Immature natural killer cell (primary cell): ENCODE measurements at regions not wholly inside any gene's neighbourhood (a gene's known extent, or its start where the extent isn't known, plus 50 kb on each side); places are given as distances from the start of the nearest gene placed in this dataset.

ENCODE experiments used
- DNase-seq, 3 donors: peaks; one replicate each; pipeline ENCODE4 v3.0.0; 2022; ENCODE audit warnings: mixed read lengths in 1 of 3
- H3K27ac Mint-ChIP-seq, 6 donors: one replicate each; pipeline ENCODE4 v1.8.0; 2020; ENCODE audit warnings: mixed read lengths in 6 of 6, mild to moderate bottlenecking in 5 of 6, inconsistent platforms in 4 of 6, moderate library complexity in 3 of 6
- H3K27me3 Mint-ChIP-seq, 3 donors: one replicate each; pipeline ENCODE4 v1.8.0; 2020 to 2021; ENCODE audit warnings: low read depth in 3 of 3, mild to moderate bottlenecking in 3 of 3, mixed read lengths in 3 of 3, moderate library complexity in 3 of 3, inconsistent platforms in 1 of 3
- H3K36me3 Mint-ChIP-seq, 3 donors: one replicate each; pipeline ENCODE4 v1.8.0; 2020; ENCODE audit warnings: mixed read lengths in 3 of 3, inconsistent platforms in 2 of 3, mild to moderate bottlenecking in 2 of 3
- H3K4me1 Mint-ChIP-seq, 2 donors: one replicate each; pipeline ENCODE4 v1.8.0; 2020; ENCODE audit warnings: inconsistent platforms in 2 of 2, mild to moderate bottlenecking in 2 of 2, mixed read lengths in 2 of 2, moderate library complexity in 1 of 2
- H3K4me3 Mint-ChIP-seq, 5 donors: one replicate each; pipeline ENCODE4 v1.8.0; 2020; ENCODE audit warnings: mild to moderate bottlenecking in 5 of 5, mixed read lengths in 5 of 5, inconsistent platforms in 3 of 5, moderate library complexity in 3 of 5
- H3K9me3 Mint-ChIP-seq, 6 donors: one replicate each; pipeline ENCODE4 v1.8.0; 2020; ENCODE audit warnings: mild to moderate bottlenecking in 6 of 6, mixed read lengths in 6 of 6, inconsistent platforms in 4 of 6, moderate library complexity in 3 of 6

DNA sequence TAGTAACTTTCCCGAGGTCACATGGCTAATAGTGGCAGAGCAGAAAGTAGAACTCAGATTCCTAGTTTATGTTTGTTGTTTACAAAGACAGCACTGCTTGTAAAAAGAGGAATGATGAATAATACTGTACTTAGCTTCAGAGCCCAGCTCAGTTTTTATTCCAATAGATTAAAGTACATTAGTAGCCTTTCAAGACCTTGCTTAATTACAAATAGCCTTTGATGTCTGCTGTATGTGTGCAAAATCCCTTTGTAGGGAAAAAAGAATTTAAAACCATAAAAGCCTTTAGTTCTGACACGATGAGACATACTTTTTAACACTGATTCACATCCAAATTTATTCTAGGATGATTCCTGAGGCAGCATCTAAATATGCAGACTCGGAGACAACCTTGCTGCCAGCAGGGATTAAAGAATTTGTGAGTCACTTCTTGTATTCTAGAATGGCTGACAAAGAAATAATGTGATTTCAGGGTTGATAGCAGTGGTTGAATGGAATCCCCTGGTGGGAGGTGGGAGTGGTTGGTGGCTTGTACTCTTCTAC, 324.2 kb upstream of the TGFBR2 start:
- Mint-ChIP-seq H3K4me1 (no peaks in the 10 kb centered on the region), H3K27ac (no peak overlapping the region), H3K27me3 (peaks cover 0 to 4% (median 0%) of the 10 kb centered on the region in 3 donors), H3K36me3 (no peaks in the 10 kb centered on the region), H3K9me3 (peaks cover 0 to 3% (median 0%) of the 10 kb centered on the region in 6 donors), H3K4me3 (no peak overlapping the region)
- DNase-seq, result no peak

DNA sequence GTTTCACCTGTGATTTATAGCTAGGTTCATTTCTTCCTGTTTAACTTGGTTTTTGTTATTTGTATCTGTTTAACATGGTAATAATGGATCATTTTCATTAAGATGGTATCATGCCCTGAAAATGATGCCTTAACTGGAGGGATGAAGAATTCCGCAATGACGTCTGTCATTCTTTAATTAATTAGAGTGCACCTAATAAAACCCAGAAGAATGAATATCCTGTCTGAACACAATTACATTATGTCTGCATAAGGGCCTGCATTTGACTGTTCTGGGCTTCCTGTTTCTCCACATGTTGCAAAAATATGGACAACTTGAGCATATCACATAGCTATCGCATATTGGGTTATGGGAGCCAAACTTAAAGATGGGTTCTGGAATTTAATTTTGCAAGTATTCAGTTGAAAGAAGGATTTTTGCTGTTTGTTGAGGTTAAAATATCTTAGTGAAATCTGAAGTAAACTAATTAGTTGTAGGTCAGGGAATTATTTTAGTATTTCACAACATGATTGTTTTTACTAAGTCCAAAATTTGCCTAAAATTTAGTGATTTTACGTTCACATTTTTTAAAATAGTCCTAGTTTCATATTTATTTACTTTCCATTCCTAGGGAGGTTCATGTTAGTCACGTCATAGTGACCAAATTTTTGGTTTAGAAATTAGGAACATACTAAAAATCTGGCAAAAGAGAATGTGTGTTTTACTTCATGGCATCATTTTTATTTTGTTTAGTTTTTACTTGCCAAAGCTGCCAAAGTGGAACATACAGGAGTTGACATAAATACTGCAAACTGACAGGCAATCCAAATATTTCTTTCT, 321.0 kb upstream of the TGFBR2 start:
- Mint-ChIP-seq H3K9me3 (peaks cover 0 to 3% (median 0%) of the 10 kb centered on the region in 6 donors), H3K4me3 (no peak overlapping the region), H3K27ac (no peak overlapping the region), H3K4me1 (peaks cover 12 to 18% of the 10 kb centered on the region in 2 donors), H3K36me3 (no peaks in the 10 kb centered on the region), H3K27me3 (peaks cover 0 to 2% (median 0%) of the 10 kb centered on the region in 3 donors)
- no peak for DNase-seq

DNA sequence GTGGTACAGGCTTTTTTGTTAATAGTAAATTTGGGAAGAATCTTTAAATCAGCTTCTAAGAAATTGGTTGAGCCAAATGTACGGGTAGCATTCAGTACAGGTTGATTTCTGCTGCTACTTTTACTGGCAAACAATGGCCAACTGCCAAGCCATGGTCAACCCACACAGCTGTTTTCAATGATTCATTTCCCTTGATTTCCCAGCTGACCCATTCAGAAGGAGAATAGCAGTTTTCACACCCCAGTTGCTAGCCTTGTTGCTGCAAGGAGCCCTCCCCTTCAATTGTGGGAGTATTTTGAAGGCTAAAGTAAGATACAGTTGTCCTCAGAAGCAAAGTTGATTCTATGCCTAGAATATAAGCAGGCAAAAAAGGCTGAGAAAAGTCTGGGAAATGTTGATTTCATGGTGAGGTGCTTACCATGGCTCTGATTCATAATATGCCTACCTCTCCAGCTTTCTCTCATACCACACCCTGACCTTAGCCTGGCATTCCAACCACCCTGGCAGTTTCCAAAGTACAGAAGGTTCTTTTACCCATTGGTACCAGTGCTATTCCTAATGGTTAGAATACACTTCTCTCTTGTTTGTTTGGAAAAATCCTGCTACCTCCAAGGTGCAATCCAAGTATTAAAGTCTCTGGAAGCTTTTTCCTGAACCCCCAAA, 320.3 kb upstream of the TGFBR2 start:
- Mint-ChIP-seq H3K4me1 (peaks cover 13 to 18% of the 10 kb centered on the region in 2 donors), H3K36me3 (no peaks in the 10 kb centered on the region), H3K9me3 (peaks cover 0 to 3% (median 0%) of the 10 kb centered on the region in 6 donors)

DNA sequence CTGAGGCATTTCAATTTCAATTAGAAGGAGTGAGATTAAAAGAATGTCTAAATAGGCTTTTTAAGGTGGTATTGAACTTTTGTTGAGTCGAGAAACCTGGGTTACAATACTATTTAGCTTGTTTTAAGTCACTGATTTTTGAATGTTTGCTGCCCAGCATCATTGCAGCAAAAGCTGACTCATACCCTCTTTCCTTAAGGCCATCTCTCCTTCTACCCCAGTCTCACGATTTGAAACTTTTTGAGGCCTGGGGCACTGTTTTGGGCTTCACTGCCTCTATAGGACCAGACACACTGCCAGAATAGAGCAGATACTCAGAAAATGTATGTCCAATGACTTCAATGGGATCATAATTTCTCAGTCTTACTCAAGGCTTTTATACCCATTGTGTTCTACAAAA, 319.6 kb upstream of the TGFBR2 start:
- Mint-ChIP-seq H3K27me3 (peaks cover 0 to 2% (median 0%) of the 10 kb centered on the region in 3 donors), H3K4me1 (peaks cover 13 to 18% of the 10 kb centered on the region in 2 donors), H3K27ac (no peak overlapping the region), H3K36me3 (no peaks in the 10 kb centered on the region), H3K9me3 (no peaks in the 10 kb centered on the region), H3K4me3 (no peak overlapping the region)
- DNase-seq, result no peak

More for the DNA sequence above, 320.3 kb upstream of the TGFBR2 start:
- Mint-ChIP-seq H3K27ac (no peak overlapping the region), H3K27me3 (peaks cover 0 to 2% (median 0%) of the 10 kb centered on the region in 3 donors), H3K4me3 (no peak overlapping the region)
- no peak for DNase-seq

DNA sequence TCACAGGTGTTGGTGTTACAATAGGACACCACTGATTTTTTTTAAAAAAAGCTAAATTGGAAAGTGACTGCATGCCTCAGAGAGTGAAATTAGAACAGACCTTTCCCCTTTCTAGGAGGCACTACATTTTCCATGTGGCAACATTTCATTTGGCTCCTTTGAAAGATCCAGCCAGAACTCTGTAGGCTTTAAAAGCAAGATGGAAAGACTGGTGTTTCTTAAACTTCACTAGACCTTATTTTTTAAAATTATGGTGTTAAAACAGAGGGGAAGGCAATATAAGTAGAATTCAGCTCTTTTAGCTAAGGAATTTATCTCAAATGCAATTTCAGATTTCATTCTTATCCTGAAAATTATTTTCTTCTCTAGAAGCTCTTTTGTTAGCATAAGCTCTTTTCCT, 317.6 kb upstream of the TGFBR2 start:
- Mint-ChIP-seq H3K27ac (peak overlapping the region in 1 of 6 donors; percentile 17), H3K4me1 (peaks cover 13 to 18% of the 10 kb centered on the region in 2 donors), H3K4me3 (no peak overlapping the region), H3K27me3 (no peaks in the 10 kb centered on the region), H3K36me3 (no peaks in the 10 kb centered on the region), H3K9me3 (no peaks in the 10 kb centered on the region)
- DNase-seq, result no peak

DNA sequence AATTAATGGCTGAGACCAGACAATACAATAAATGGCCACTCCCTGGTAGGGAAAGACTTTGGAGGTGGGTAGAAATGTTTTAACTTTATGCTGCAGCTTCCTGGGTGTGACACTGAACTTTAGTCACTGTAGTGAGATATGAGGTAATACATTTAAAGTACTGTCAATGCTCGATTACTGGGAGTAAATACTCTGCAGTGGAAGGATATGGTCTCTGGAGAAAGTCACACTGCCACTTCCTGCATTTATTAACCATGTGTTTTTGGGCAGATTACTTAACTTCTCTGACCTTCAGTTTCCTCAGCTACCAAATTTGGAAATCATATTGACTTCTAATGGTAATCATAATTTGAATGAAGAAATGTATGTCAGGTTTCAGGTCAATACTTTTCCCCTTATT, 317.1 kb upstream of the TGFBR2 start:
- H3K36me3 Mint-ChIP-seq, result no peaks in the 10 kb centered on the region
- H3K4me1 Mint-ChIP-seq, result peaks cover 13 to 18% of the 10 kb centered on the region in 2 donors
- H3K27ac Mint-ChIP-seq, result peak overlapping the region in 4 of 6 donors; percentile 17 to 45 (median 34)
- DNase-seq, result no peak
- H3K4me3 Mint-ChIP-seq, result peak overlapping the region in 2 of 5 donors; percentile 6 to 45
- H3K9me3 Mint-ChIP-seq, result no peaks in the 10 kb centered on the region
- H3K27me3 Mint-ChIP-seq, result peaks cover 0 to 3% (median 0%) of the 10 kb centered on the region in 3 donors

DNA sequence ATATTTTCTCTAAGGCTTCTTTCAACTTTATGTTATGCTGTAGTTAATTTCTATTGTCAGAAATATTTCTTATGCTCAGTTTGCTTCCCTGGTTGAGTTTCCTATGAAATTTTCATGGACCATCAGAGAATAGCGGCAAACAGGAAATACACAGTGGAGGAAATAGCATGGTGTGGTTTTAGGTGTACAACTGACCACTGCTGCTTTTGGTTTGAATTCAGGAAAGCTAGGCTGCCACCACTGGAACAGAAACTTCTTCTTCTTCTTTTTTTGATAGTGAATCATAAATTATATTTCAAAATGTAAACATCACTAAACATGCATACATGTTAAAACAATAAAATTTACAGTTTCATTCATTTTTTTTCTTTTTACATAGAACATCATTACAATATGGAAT, 316.6 kb upstream of the TGFBR2 start:
- Mint-ChIP-seq H3K36me3 (no peaks in the 10 kb centered on the region), H3K27me3 (peaks cover 0 to 3% (median 0%) of the 10 kb centered on the region in 3 donors), H3K4me1 (peaks cover 13 to 18% of the 10 kb centered on the region in 2 donors), H3K9me3 (no peaks in the 10 kb centered on the region), H3K27ac (peak overlapping the region in 2 of 6 donors; percentile 28 to 39), H3K4me3 (peak overlapping the region in 2 of 5 donors; percentile 6 to 45)
- DNase-seq, result no peak

DNA sequence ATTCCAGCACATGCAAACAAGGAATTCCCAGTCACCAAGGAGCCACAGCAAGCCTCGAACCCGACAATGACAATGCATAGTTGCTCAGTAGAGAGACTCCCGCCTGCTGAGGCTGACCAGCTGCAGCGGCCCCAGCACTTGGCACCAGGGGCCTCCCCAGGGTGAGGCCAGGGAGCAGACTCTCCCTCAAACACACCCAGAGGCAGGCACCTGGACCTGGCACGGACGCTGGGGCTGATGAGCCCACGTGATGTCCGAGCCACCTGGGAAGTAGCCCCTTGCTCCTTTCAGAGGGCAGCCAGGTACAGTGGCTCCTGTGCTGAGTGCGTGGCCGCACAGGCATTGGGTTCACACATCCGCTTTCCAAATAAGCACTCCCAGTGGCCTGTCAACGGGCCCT, 315.9 kb upstream of the TGFBR2 start:
- Mint-ChIP-seq H3K9me3 (no peaks in the 10 kb centered on the region), H3K27me3 (peaks cover 0 to 3% (median 0%) of the 10 kb centered on the region in 3 donors), H3K27ac (no peak overlapping the region), H3K36me3 (no peaks in the 10 kb centered on the region), H3K4me1 (peaks cover 13 to 18% of the 10 kb centered on the region in 2 donors), H3K4me3 (no peak overlapping the region)
- DNase-seq, result no peak

DNA sequence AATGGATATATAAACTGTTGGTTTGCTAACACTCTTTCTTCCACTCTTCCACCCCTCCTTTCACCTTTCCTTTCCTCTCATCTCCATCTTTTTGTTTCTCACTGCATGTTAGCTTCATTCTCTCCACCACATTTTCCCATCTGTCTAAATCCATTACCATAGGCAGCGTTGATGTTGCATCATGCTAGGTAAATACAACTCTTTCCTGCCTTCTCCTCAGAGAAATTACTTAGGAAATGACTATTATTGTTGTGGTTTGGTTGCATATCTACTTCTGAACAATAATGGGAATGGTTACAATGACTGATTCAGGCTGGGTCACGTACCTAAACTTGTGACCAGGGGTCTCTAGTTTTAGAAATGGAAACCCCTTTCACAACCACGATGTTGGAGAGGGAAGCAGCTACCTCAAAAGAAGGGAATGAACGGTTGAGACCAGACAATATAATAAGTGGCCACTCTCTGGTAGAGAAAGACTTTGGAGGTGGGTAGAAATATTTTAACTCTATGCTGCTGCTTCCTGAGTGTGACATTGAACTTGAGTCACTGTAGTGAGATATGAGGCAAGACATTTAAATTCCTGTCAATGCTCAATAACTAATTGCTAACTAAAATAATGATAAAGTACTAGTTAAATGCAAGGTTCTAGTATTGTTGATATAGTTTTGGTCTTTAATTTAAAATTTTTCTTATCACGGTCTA, 314.1 kb upstream of the TGFBR2 start:
- DNase-seq, result no peak
- no peak overlapping the region for H3K4me3 Mint-ChIP-seq
- H3K4me1 Mint-ChIP-seq, result peaks cover 13 to 18% of the 10 kb centered on the region in 2 donors
- peaks cover 0 to 6% (median 3%) of the 10 kb centered on the region in 3 donors for H3K27me3 Mint-ChIP-seq
- no peak overlapping the region for H3K27ac Mint-ChIP-seq
- H3K36me3 Mint-ChIP-seq, result no peaks in the 10 kb centered on the region
- no peaks in the 10 kb centered on the region for H3K9me3 Mint-ChIP-seq

DNA sequence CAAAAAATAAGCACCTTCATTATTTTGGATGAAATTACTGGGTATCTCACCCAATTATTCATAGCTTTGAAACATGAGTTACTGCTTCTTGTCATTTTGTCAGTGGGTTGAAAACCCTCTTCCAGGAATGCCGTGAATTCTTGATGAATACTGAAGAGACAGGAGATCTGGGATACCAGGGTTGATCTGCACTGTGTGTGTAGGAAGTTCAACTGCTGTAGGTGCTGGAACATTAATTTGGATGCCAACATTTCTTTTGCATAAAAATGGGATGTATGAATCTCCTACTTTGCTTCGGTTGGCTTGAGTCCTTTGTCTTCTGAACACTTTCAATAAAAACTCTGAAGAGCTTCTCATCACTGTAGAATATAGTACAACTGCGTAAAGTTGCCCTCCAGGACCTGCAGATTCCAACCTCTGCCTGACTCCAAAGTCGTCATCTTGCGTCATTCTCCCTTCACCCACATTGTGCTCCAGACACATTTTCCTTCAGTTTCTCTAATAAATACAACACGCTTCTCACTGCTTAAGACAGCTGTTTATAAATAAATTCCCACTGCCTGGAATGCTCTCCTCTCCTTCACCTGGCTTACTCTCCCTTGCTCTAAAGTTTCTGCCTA, 312.7 kb upstream of the TGFBR2 start:
- Mint-ChIP-seq H3K27me3 (peaks cover 0 to 6% (median 3%) of the 10 kb centered on the region in 3 donors), H3K4me1 (peaks cover 13 to 17% of the 10 kb centered on the region in 2 donors), H3K36me3 (no peaks in the 10 kb centered on the region), H3K4me3 (no peak overlapping the region), H3K27ac (no peak overlapping the region), H3K9me3 (no peaks in the 10 kb centered on the region)
- DNase-seq, result no peak

DNA sequence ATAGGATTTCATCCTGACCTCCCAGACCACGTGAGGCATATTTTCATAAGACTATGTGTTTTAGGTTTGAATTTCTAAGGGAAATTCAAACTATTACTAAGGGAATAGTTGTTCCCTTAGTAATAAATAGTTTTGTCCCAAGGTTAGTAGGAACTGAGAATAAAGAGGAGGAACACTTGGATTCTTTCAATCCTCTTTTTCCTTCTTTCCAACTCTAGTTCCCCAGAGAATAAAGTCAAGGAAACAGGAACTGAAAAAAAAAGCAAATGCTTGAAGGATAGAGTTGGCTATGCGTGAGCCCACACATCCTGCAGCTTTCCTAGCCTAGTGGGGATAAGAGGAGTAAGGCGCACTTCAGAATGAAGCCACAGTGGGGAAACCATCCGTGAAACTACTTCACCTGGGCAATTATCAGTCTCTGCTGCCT, 312.1 kb upstream of the TGFBR2 start:
- DNase-seq, result no peak
- no peak overlapping the region for H3K27ac Mint-ChIP-seq
- peaks cover 11 to 12% of the 10 kb centered on the region in 2 donors for H3K4me1 Mint-ChIP-seq
- H3K4me3 Mint-ChIP-seq, result no peak overlapping the region
- no peaks in the 10 kb centered on the region for H3K9me3 Mint-ChIP-seq
- peaks cover 0 to 6% (median 3%) of the 10 kb centered on the region in 3 donors for H3K27me3 Mint-ChIP-seq
- no peaks in the 10 kb centered on the region for H3K36me3 Mint-ChIP-seq

DNA sequence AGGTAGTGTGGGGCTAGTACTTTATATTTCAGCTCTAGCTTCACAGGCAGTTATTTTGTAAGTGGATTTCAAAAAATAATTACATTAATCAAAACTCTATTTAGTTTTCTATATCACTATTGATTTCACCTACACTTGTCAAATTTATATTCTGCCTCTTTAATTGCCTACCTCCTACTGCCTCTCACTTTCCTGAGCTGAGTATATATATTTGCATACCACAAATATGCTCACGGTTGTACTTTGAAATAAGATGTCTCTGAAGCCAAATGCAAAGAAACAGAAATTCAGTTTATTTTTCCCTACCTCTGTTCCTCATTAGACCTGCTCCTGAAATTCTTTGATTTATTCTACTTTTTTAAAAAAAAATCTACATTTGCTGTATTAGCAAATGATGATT, 309.3 kb upstream of the TGFBR2 start:
- peaks cover 0 to 2% (median 0%) of the 10 kb centered on the region in 6 donors for H3K9me3 Mint-ChIP-seq
- no peak for DNase-seq
- no peak overlapping the region for H3K4me3 Mint-ChIP-seq
- H3K27ac Mint-ChIP-seq, result no peak overlapping the region
- H3K4me1 Mint-ChIP-seq, result no peaks in the 10 kb centered on the region
- H3K36me3 Mint-ChIP-seq, result no peaks in the 10 kb centered on the region
- peaks cover 0 to 6% (median 3%) of the 10 kb centered on the region in 3 donors for H3K27me3 Mint-ChIP-seq

DNA sequence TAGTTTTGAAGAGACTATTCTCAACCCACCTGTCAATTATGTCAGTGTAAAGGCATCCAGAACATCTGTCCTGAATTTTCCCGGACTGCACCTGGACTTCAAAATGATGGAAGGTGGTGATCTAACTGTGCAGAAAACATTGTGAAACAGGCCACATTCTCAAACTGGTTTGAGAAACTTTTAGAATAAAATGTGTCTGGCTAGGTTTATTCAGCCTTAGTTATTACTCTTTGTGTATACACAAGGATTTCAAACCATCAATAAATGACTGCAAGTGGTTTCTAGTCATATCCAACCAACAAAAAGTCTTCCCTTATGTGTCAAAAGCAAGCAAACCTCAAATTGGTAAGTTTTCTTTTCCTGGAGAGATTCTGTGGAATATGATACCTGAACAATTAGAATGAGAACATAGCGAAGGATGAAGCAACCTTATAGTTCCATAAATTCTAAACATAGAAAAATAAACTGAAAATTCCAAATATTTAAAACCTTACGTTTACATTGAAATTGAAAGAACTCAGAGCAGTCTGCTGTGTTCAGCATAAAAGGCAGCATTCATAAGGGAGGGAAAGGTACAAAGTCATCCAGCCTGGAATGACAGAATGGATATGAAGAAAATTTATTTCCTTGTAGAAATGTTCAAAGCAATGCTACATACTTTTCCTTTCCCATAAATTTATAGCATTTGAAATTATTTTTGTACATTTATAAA, 306.6 kb upstream of the TGFBR2 start:
- Mint-ChIP-seq H3K4me3 (no peak overlapping the region), H3K36me3 (peaks cover 0 to 7% (median 0%) of the 10 kb centered on the region in 3 donors), H3K4me1 (no peaks in the 10 kb centered on the region), H3K27ac (no peak overlapping the region), H3K27me3 (peaks cover 0 to 3% (median 3%) of the 10 kb centered on the region in 3 donors), H3K9me3 (peaks cover 0 to 5% (median 2%) of the 10 kb centered on the region in 6 donors)
- no peak for DNase-seq
